ENCODE measurements at regions not wholly inside any gene's neighbourhood (a gene's known extent, or its start where the extent isn't known, plus 50 kb on each side); places are given as distances from the start of the nearest gene placed in this dataset.

- DNase-seq (ENCODE audit: low spot score in 2 of 2) = no peak
- H3K36me3 ChIP-seq = no peaks in the 10 kb centered on the region
- no peak overlapping the region for H3K4me3 ChIP-seq
- H3K9me3 ChIP-seq = no peaks in the 10 kb centered on the region
- H3K4me1 ChIP-seq = no peaks in the 10 kb centered on the region
- H3K27ac ChIP-seq = no peak overlapping the region
- intact Hi-C loops (cut with DNase I; ENCODE audit: low total_unique reads) = no loop called here
- H3K27me3 ChIP-seq = no peaks in the 10 kb centered on the region
- no peak for TF ChIP-seq CTCF (IDR thresholded peaks at IDR 0.05)
- TF ChIP-seq POLR2AphosphoS5 (IDR thresholded peaks at IDR 0.05) = no peak
- TF ChIP-seq POLR2A (IDR thresholded peaks at IDR 0.05) = no peak
These were observed 52.9 kb upstream of the PDGFRA start for GRCh38 chr4:54176202-54176601.
